Liver (tissue), 8 donors: ENCODE measurements at regions not wholly inside any gene's neighbourhood (a gene's known extent, or its start where the extent isn't known, plus 50 kb on each side); places are given as distances from the start of the nearest gene placed in this dataset.

ENCODE experiments used
- DNase-seq: peaks from one replicate; pipeline ENCODE4 v3.0.0-alpha.2; 2017; ENCODE audit warnings: low spot score
- H3K27ac ChIP-seq, 2 donors: one replicate each; pipeline ENCODE4 v1.7.0; 2013; ENCODE audit warnings: inconsistent platforms in 2 of 2, low read length in 2 of 2, control low read depth in 1 of 2, low read depth in 1 of 2, mild to moderate bottlenecking in 1 of 2
- H3K27me3 ChIP-seq, 4 donors: one replicate each; pipeline versions ENCODE4 v1.6.1 to v1.7.0; 2013; ENCODE audit warnings: low read length in 3 of 4, inconsistent platforms in 1 of 4, mild to moderate bottlenecking in 1 of 4, moderate library complexity in 1 of 4; ENCODE audit not compliant: control insufficient read depth in 4 of 4, insufficient read depth in 4 of 4
- H3K36me3 ChIP-seq, 4 donors: one replicate each; pipeline versions ENCODE4 v1.6.1 to v1.7.0; 2013; ENCODE audit warnings: low read length in 3 of 4, mild to moderate bottlenecking in 3 of 4, low read depth in 1 of 4, moderate library complexity in 1 of 4; ENCODE audit not compliant: control insufficient read depth in 4 of 4, insufficient read depth in 3 of 4
- H3K4me1 ChIP-seq, 4 donors: one replicate each; pipeline versions ENCODE4 v1.6.1 to v1.7.0; 2013; ENCODE audit warnings: low read length in 3 of 4, mild to moderate bottlenecking in 3 of 4, moderate library complexity in 1 of 4; ENCODE audit not compliant: control insufficient read depth in 4 of 4, insufficient read depth in 4 of 4
- H3K4me3 ChIP-seq, 3 donors: one replicate each; pipeline versions ENCODE4 v1.6.1 to v1.7.0; 2013; ENCODE audit warnings: low read length in 3 of 3, control low read depth in 1 of 3, low read depth in 1 of 3, mild to moderate bottlenecking in 1 of 3
- H3K9ac ChIP-seq, 2 donors: one replicate each; pipeline ENCODE4 v1.7.0; 2013; ENCODE audit warnings: low read length in 2 of 2, mild to moderate bottlenecking in 2 of 2, moderate library complexity in 2 of 2, control low read depth in 1 of 2, low read depth in 1 of 2
- H3K9me3 ChIP-seq, 4 donors: one replicate each; pipeline versions ENCODE4 v1.6.1 to v1.7.0; 2013; ENCODE audit warnings: low read length in 3 of 4; ENCODE audit not compliant: control insufficient read depth in 4 of 4
- EGR1 ChIP-seq, 2 donors: IDR thresholded peaks; 2 replicates each; pipeline ENCODE4 v1.6.1; 2016 to 2018; ENCODE audit warnings: antibody characterized with exemption in 2 of 2, low read depth in 2 of 2
- FOXA1 ChIP-seq: IDR thresholded peaks from 2 replicates; pipeline ENCODE4 v1.6.1; 2016; ENCODE audit warnings: antibody characterized with exemption
- GABPA ChIP-seq, 2 donors: IDR thresholded peaks in 1 of 2; conservative IDR thresholded peaks in 1 of 2; 2 replicates each; pipeline ENCODE4 v1.6.1; 2016; ENCODE audit warnings: antibody characterized with exemption in 2 of 2, mild to moderate bottlenecking in 1 of 2, moderate library complexity in 1 of 2
- HNF4A ChIP-seq, 2 donors: conservative IDR thresholded peaks; 2 replicates each; pipeline ENCODE4 v1.6.1; 2016; ENCODE audit warnings: antibody characterized with exemption in 2 of 2, mild to moderate bottlenecking in 2 of 2
- HNF4G ChIP-seq: IDR thresholded peaks from 2 replicates; pipeline ENCODE4 v1.6.1; 2016; ENCODE audit warnings: antibody characterized with exemption
- JUND ChIP-seq, 2 donors: IDR thresholded peaks; 2 replicates each; pipeline ENCODE4 v1.6.1; 2016; ENCODE audit warnings: antibody characterized with exemption in 2 of 2
- MAX ChIP-seq: IDR thresholded peaks from 2 replicates; pipeline ENCODE4 v1.6.1; 2016; ENCODE audit warnings: antibody characterized with exemption
- NR2F2 ChIP-seq: IDR thresholded peaks from 2 replicates; pipeline ENCODE4 v1.6.1; 2016; ENCODE audit warnings: antibody characterized with exemption
- RXRA ChIP-seq, 2 donors: IDR thresholded peaks; 2 replicates each; pipeline ENCODE4 v1.6.1; 2017 to 2018; ENCODE audit warnings: antibody characterized with exemption in 2 of 2, mild to moderate bottlenecking in 1 of 2
- SP1 ChIP-seq: IDR thresholded peaks from 2 replicates; pipeline ENCODE4 v1.6.1; 2018; ENCODE audit warnings: antibody characterized with exemption, mild to moderate bottlenecking
- YY1 ChIP-seq: IDR thresholded peaks from 2 replicates; pipeline ENCODE4 v1.6.1; 2016; ENCODE audit warnings: antibody characterized with exemption, mild to moderate bottlenecking
- ZBTB33 ChIP-seq: IDR thresholded peaks from 2 replicates; pipeline ENCODE4 v1.6.1; 2016; ENCODE audit warnings: antibody characterized with exemption
- WGBS: extraction: QIAGEN DNeasy Blood & Tissue Kit; methylation state at CpG from one replicate; pipeline ENCODE4 v1.1.7; 2013; 5-methylcytosine and 5-hydroxymethylcytosine counted together
- TF ChIP-seq, protein P1 (sequence below): fragments of 150-350 bp; IDR thresholded peaks from 2 replicates; pipeline ENCODE4 v1.5.1; 2017; ENCODE audit warnings: improper control_type of control experiment, low read depth, low read length; ENCODE audit not compliant: missing input control
- TF ChIP-seq, protein P2 (sequence below): IDR thresholded peaks from 2 replicates; pipeline ENCODE4 v1.6.1; 2016; ENCODE audit warnings: antibody characterized with exemption, mild to moderate bottlenecking
- TF ChIP-seq, protein P3 (sequence below): IDR thresholded peaks from 2 replicates; pipeline ENCODE4 v1.6.1; 2016; ENCODE audit warnings: antibody characterized with exemption
- donor health status: healthy.
- donor health status: healthy.
- donor health status: healthy.
- donor health status: healthy.
- donor health status: healthy.

DNA sequence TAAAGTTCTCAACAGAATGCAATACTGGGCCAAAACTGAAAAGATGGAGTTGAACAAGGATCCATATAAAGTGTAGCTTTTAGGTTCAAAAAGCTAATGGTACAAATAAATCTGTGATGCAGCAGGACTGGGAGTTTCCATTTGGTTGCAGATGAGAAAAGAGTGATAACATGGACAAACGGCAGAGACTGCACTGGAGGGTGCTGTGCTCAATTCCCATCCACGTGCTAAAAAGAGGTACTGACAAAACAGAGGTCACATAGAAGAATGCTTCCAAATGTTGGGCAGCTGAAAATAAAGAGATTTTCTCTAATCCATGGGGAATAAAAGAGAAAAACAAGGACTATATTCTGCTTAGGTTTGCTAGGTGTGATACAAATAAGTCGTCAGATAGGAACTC is 461.6 kb downstream of the LIG4 start:
- TF ChIP-seq FOXA1 (no peak), ZBTB33 (no peak), MAX (no peak), NR2F2 (no peak), YY1 (no peak), HNF4A (conservative IDR thresholded peaks at IDR 0.05) (no peak)

DNA sequence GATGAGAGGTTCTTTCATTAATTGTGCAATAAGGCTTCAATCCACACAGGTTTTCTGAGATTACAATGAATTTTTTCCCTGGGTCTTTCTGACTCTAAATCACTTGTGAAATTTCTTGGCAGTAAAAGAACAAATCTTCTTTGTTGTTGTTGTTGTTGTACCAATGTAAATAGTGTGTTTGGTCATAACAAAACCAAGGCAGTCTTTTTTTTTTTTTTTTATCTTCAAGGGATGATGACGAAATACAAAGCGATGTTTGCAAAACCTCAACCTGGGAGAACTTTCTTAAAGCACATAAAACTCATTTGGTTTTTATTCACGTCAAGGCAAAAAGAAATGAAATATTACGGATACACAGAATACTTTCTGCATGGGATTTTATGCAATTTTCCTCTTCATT is 462.0 kb downstream of the LIG4 start:
- Histone ChIP-seq H3K4me1 (no peaks in the 10 kb centered on the region), H3K36me3 (no peaks in the 10 kb centered on the region), H3K27ac (no peak overlapping the region), H3K9me3 (no peaks in the 10 kb centered on the region), H3K9ac (no peak overlapping the region), H3K27me3 (no peaks in the 10 kb centered on the region), H3K4me3 (no peak overlapping the region)
- TF ChIP-seq SP1 (no peak), RXRA (IDR thresholded peaks at IDR 0.05) (no peak)
- TF ChIP-seq, protein P1, sequence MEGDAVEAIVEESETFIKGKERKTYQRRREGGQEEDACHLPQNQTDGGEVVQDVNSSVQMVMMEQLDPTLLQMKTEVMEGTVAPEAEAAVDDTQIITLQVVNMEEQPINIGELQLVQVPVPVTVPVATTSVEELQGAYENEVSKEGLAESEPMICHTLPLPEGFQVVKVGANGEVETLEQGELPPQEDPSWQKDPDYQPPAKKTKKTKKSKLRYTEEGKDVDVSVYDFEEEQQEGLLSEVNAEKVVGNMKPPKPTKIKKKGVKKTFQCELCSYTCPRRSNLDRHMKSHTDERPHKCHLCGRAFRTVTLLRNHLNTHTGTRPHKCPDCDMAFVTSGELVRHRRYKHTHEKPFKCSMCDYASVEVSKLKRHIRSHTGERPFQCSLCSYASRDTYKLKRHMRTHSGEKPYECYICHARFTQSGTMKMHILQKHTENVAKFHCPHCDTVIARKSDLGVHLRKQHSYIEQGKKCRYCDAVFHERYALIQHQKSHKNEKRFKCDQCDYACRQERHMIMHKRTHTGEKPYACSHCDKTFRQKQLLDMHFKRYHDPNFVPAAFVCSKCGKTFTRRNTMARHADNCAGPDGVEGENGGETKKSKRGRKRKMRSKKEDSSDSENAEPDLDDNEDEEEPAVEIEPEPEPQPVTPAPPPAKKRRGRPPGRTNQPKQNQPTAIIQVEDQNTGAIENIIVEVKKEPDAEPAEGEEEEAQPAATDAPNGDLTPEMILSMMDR, result no peak
- WGBS, result 80% methylated on average over 4 of the region's 4 CpGs
- no peak for DNase-seq

More for the DNA sequence above, 461.6 kb downstream of the LIG4 start:
- Histone ChIP-seq H3K4me1 (no peaks in the 10 kb centered on the region), H3K9me3 (no peaks in the 10 kb centered on the region), H3K27me3 (no peaks in the 10 kb centered on the region), H3K4me3 (no peak overlapping the region), H3K36me3 (no peaks in the 10 kb centered on the region), H3K27ac (no peak overlapping the region), H3K9ac (no peak overlapping the region)
- 34% methylated on average over 3 of the region's 3 CpGs for WGBS
- DNase-seq, result no peak

GRCh38 chr13:107743983-107744382 is 471.4 kb downstream of the LIG4 start:
- no peak overlapping the region for H3K9ac ChIP-seq
- WGBS, result 64% methylated on average over 3 of the region's 3 CpGs

More at GRCh38 chr13:107743983-107744382, 471.4 kb downstream of the LIG4 start:
- TF ChIP-seq RXRA (IDR thresholded peaks at IDR 0.05) (no peak), YY1 (no peak), HNF4A (conservative IDR thresholded peaks at IDR 0.05) (no peak), FOXA1 (no peak), NR2F2 (no peak), JUND (IDR thresholded peaks at IDR 0.05) (no peak), GABPA (IDR thresholded peaks at IDR 0.05 in 1 of 2, conservative IDR thresholded peaks at IDR 0.05 in 1 of 2) (no peak), EGR1 (IDR thresholded peaks at IDR 0.05; ENCODE audit: low read depth in 2 of 2) (no peak), HNF4G (no peak)
- TF ChIP-seq, protein P2, sequence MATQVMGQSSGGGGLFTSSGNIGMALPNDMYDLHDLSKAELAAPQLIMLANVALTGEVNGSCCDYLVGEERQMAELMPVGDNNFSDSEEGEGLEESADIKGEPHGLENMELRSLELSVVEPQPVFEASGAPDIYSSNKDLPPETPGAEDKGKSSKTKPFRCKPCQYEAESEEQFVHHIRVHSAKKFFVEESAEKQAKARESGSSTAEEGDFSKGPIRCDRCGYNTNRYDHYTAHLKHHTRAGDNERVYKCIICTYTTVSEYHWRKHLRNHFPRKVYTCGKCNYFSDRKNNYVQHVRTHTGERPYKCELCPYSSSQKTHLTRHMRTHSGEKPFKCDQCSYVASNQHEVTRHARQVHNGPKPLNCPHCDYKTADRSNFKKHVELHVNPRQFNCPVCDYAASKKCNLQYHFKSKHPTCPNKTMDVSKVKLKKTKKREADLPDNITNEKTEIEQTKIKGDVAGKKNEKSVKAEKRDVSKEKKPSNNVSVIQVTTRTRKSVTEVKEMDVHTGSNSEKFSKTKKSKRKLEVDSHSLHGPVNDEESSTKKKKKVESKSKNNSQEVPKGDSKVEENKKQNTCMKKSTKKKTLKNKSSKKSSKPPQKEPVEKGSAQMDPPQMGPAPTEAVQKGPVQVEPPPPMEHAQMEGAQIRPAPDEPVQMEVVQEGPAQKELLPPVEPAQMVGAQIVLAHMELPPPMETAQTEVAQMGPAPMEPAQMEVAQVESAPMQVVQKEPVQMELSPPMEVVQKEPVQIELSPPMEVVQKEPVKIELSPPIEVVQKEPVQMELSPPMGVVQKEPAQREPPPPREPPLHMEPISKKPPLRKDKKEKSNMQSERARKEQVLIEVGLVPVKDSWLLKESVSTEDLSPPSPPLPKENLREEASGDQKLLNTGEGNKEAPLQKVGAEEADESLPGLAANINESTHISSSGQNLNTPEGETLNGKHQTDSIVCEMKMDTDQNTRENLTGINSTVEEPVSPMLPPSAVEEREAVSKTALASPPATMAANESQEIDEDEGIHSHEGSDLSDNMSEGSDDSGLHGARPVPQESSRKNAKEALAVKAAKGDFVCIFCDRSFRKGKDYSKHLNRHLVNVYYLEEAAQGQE, result no peak
- TF ChIP-seq, protein P3, sequence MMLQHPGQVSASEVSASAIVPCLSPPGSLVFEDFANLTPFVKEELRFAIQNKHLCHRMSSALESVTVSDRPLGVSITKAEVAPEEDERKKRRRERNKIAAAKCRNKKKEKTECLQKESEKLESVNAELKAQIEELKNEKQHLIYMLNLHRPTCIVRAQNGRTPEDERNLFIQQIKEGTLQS, result no peak
- no peak overlapping the region for H3K27ac ChIP-seq
- H3K9me3 ChIP-seq, result no peaks in the 10 kb centered on the region
- no peaks in the 10 kb centered on the region for H3K27me3 ChIP-seq
- H3K4me1 ChIP-seq, result no peaks in the 10 kb centered on the region
- no peaks in the 10 kb centered on the region for H3K36me3 ChIP-seq
- no peak overlapping the region for H3K4me3 ChIP-seq
- no peak for DNase-seq
